MM.1S (cell line): ENCODE measurements at regions not wholly inside any gene's neighbourhood (a gene's known extent, or its start where the extent isn't known, plus 50 kb on each side); places are given as distances from the start of the nearest gene placed in this dataset.

Experiments used
- CTCF ChIP-seq: fragments of 300-600 bp; sonication (generic); IDR thresholded peaks from 2 replicates; pipeline ENCODE4 v1.5.1; 2016; ENCODE audit warnings: antibody characterized with exemption, low read length, mixed read lengths
- EZH2 ChIP-seq: fragments of 300-600 bp; sonication (generic); optimal IDR thresholded peaks from 2 replicates; pipeline ENCODE3; 2017; ENCODE audit warnings: low read depth, mild to moderate bottlenecking, antibody characterized with exemption, low read length, mixed read lengths

- TF ChIP-seq CTCF (no peak), EZH2 (no peak)
Measured at GRCh38 chr3:187836823-187837770, 91.8 kb upstream of the BCL6 start.
